MCF 10A (cell line): ENCODE measurements at regions not wholly inside any gene's neighbourhood (a gene's known extent, or its start where the extent isn't known, plus 50 kb on each side); places are given as distances from the start of the nearest gene placed in this dataset.

Experiments used
- BruUV-seq: library from RNA; stranded (reverse); fragments of 400-500 nt; replicated peaks from 2 replicates; lab custom pipeline; 2021; lab: Mats Ljungman, UMichigan
- CTCF ChIA-PET: fragments of 300-600 bp; sonication (Branson Sonifier 250); formaldehyde crosslinking; extraction: SDS; loops from one replicate; lab custom pipeline; 2021; ENCODE audit warnings: antibody characterized with exemption, inconsistent platforms; lab: Yijun Ruan, JAX
- POLR2A ChIA-PET: fragments of 300-600, 350-650 bp; sonication (Branson Sonifier 250); formaldehyde crosslinking; extraction: SDS; loops from one replicate; lab custom pipeline; 2020; ENCODE audit warnings: antibody characterized with exemption, inconsistent platforms; lab: Yijun Ruan, JAX
- DNase-seq: peaks from one replicate; pipeline ENCODE4 v3.0.0-alpha.2; 2018; ENCODE audit not compliant: unreplicated experiment
- H3K27ac Mint-ChIP-seq: one replicate; pipeline ENCODE4 v1.8.0; 2022; ENCODE audit warnings: mild to moderate bottlenecking, low read depth, mixed read lengths; ENCODE audit not compliant: unreplicated experiment
- H3K27me3 Mint-ChIP-seq: one replicate; pipeline ENCODE4 v1.8.0; 2022; ENCODE audit warnings: mixed read lengths; ENCODE audit not compliant: insufficient read depth, unreplicated experiment
- H3K36me3 Mint-ChIP-seq: one replicate; pipeline ENCODE4 v1.8.0; 2022; ENCODE audit warnings: mild to moderate bottlenecking, moderate library complexity, mixed read lengths; ENCODE audit not compliant: insufficient read depth, unreplicated experiment
- H3K4me1 Mint-ChIP-seq: one replicate; pipeline ENCODE4 v1.8.0; 2022; ENCODE audit warnings: mixed read lengths; ENCODE audit not compliant: insufficient read depth, unreplicated experiment
- H3K4me3 Mint-ChIP-seq: one replicate; pipeline ENCODE4 v1.8.0; 2022; ENCODE audit warnings: mild to moderate bottlenecking, moderate library complexity, mixed read lengths; ENCODE audit not compliant: unreplicated experiment
- H3K9me3 Mint-ChIP-seq: one replicate; pipeline ENCODE4 v1.8.0; 2022; ENCODE audit warnings: mixed read lengths; ENCODE audit not compliant: unreplicated experiment
- CTCF ChIP-seq: fragments of 200-600 bp; IDR thresholded peaks from one replicate; pipeline ENCODE4 v1.8.0; 2022; ENCODE audit warnings: antibody characterized with exemption, mild to moderate bottlenecking; ENCODE audit not compliant: unreplicated experiment
- intact Hi-C: fragments of 100-400 bp; cut with micrococcal nuclease; formaldehyde crosslinking; loops from 2 replicates; pipeline ENCODE4 v1.14.1; 2022

DNA sequence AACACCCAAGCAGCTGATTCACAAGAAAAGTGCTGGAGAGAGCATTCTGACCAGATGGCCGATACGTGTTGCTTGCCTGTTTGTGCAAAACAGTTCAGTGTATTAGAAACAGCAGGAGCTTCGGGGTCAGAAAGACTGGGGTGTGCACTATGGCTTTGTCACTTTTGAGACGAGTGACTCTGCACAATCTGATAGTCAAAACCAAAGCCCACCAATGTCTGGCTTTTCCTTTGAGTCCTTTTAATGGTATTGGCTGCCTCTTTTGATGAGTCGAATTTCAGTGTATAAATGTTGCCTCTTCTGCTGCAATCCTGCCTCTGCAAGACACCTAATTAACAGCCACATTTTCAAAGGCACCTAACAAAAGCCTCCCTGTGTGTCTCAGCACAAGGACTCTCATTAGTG, 444.6 kb downstream of the AJAP1 start:
- BruUV-seq, result no TSS peak
- Mint-ChIP-seq H3K27ac (no peak overlapping the region), H3K36me3 (no peaks in the 10 kb centered on the region), H3K9me3 (peaks cover 10% of the 10 kb centered on the region), H3K27me3 (no peaks in the 10 kb centered on the region), H3K4me3 (no peak overlapping the region), H3K4me1 (no peaks in the 10 kb centered on the region)
- TF ChIP-seq CTCF, result no peak
- POLR2A ChIA-PET, result no interaction called here
- no peak for DNase-seq
- CTCF ChIA-PET, result no interaction called here
- intact Hi-C loops, result no loop called here

- CTCF ChIA-PET, result interaction anchor here (0.6 to 0.8 kb wide), 2 partner anchors 126 to 331 kb away, joined by 3 read pairs; no protein-coding TSS in a partner anchor
These were observed 438.6 kb downstream of the AJAP1 start for GRCh38 chr1:5093042-5093441.

GRCh38 chr1:5084676-5085075, 430.3 kb downstream of the AJAP1 start:
- CTCF ChIA-PET, result interaction anchor here (0.5 kb wide), 1 partner anchor 13 kb away, joined by 4 read pairs; no protein-coding TSS in a partner anchor

More at GRCh38 chr1:5093042-5093441, 438.6 kb downstream of the AJAP1 start:
- intact Hi-C loops, result no loop called here
- H3K4me3 Mint-ChIP-seq, result no peak overlapping the region
- H3K27ac Mint-ChIP-seq, result no peak overlapping the region
- DNase-seq, result no peak
- BruUV-seq, result no TSS peak
- no peak for TF ChIP-seq CTCF
- peaks cover 18% of the 10 kb centered on the region for H3K9me3 Mint-ChIP-seq
- peaks cover 7% of the 10 kb centered on the region for H3K36me3 Mint-ChIP-seq
- POLR2A ChIA-PET, result no interaction called here
- H3K27me3 Mint-ChIP-seq, result no peaks in the 10 kb centered on the region
- H3K4me1 Mint-ChIP-seq, result no peaks in the 10 kb centered on the region

GRCh38 chr1:5067246-5067645, 412.8 kb downstream of the AJAP1 start:
- H3K4me1 Mint-ChIP-seq, result no peaks in the 10 kb centered on the region
- no peak for TF ChIP-seq CTCF
- no peak overlapping the region for H3K4me3 Mint-ChIP-seq
- H3K36me3 Mint-ChIP-seq, result no peaks in the 10 kb centered on the region
- POLR2A ChIA-PET, result no interaction called here
- BruUV-seq, result no TSS peak
- no peak overlapping the region for H3K27ac Mint-ChIP-seq
- H3K27me3 Mint-ChIP-seq, result no peaks in the 10 kb centered on the region
- peaks cover 25% of the 10 kb centered on the region for H3K9me3 Mint-ChIP-seq
- intact Hi-C loops, result no loop called here
- no peak for DNase-seq
- CTCF ChIA-PET, result no interaction called here

More at GRCh38 chr1:5084676-5085075, 430.3 kb downstream of the AJAP1 start:
- Mint-ChIP-seq H3K27me3 (no peaks in the 10 kb centered on the region), H3K36me3 (no peaks in the 10 kb centered on the region), H3K4me1 (no peaks in the 10 kb centered on the region), H3K9me3 (peaks cover 23% of the 10 kb centered on the region), H3K4me3 (no peak overlapping the region), H3K27ac (peak overlapping the region; percentile 16)
- TF ChIP-seq CTCF, result no peak
- intact Hi-C loops, result no loop called here
- no peak for DNase-seq
- POLR2A ChIA-PET, result no interaction called here
- no TSS peak for BruUV-seq
